ENCODE measurements at regions not wholly inside any gene's neighbourhood (a gene's known extent, or its start where the extent isn't known, plus 50 kb on each side); places are given as distances from the start of the nearest gene placed in this dataset.

- TF ChIP-seq, protein P1, sequence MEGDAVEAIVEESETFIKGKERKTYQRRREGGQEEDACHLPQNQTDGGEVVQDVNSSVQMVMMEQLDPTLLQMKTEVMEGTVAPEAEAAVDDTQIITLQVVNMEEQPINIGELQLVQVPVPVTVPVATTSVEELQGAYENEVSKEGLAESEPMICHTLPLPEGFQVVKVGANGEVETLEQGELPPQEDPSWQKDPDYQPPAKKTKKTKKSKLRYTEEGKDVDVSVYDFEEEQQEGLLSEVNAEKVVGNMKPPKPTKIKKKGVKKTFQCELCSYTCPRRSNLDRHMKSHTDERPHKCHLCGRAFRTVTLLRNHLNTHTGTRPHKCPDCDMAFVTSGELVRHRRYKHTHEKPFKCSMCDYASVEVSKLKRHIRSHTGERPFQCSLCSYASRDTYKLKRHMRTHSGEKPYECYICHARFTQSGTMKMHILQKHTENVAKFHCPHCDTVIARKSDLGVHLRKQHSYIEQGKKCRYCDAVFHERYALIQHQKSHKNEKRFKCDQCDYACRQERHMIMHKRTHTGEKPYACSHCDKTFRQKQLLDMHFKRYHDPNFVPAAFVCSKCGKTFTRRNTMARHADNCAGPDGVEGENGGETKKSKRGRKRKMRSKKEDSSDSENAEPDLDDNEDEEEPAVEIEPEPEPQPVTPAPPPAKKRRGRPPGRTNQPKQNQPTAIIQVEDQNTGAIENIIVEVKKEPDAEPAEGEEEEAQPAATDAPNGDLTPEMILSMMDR (conservative IDR thresholded peaks at IDR 0.05 in 1 of 2, IDR thresholded peaks at IDR 0.05 in 1 of 2; ENCODE audit: low read depth in 1 of 2, low read length in 2 of 2), result no peak
- TF ChIP-seq EZH2 (IDR thresholded peaks at IDR 0.05; ENCODE audit: low read length, missing control alignments), result no peak
Measured at GRCh38 chr3:137852391-137852830, 88.3 kb downstream of the SOX14 start.

Data from fibroblast of lung (primary cell).